GM06990 (cell line): ENCODE measurements at regions not wholly inside any gene's neighbourhood (a gene's known extent, or its start where the extent isn't known, plus 50 kb on each side); places are given as distances from the start of the nearest gene placed in this dataset.

Experiments used
- DNase-seq: peaks from one replicate; pipeline ENCODE4 v3.0.0-alpha.2; 2011; ENCODE audit not compliant: insufficient read length; ENCODE audit errors: extremely low read depth
- H3K27me3 ChIP-seq: replicated peaks from 2 replicates; pipeline ENCODE4 v1.6.0; 2011; ENCODE audit warnings: low read length; ENCODE audit not compliant: control insufficient read depth, insufficient read depth
- H3K36me3 ChIP-seq: 2 replicates; pipeline ENCODE4 v1.5.1; 2011; ENCODE audit warnings: low read length; ENCODE audit not compliant: control insufficient read depth, insufficient read depth
- H3K4me3 ChIP-seq: replicated peaks from 2 replicates; pipeline ENCODE4 v1.5.1; 2011; ENCODE audit warnings: low read depth, mild to moderate bottlenecking, control low read depth, low read length
- TF ChIP-seq, protein P1 (sequence below): IDR thresholded peaks from 2 replicates; pipeline ENCODE4 v1.5.1; 2011; ENCODE audit warnings: low read length, control low read depth, mild to moderate bottlenecking, inconsistent platforms; ENCODE audit not compliant: insufficient read depth, poor library complexity, severe bottlenecking

DNA sequence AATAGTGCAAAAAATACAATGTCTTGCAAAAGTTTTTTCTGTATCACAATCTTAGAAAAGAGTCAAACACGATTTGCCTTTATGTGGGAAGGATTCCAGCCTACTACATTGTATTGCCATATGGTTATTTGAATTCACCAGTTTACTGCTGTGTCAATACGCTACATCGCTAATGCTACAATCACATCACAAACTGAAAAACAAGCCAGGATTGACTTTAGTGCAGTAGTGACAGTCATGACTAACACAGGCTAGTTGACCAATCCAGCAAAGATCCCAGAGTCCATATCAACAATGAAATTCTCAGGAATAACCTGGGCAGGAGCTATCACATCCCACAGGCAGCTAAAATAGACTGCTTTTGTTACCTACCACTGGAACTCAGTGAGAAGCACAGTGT is 67.0 kb downstream of the IL12A start:
- Histone ChIP-seq H3K27me3 (no peaks in the 10 kb centered on the region), H3K4me3 (no peak overlapping the region), H3K36me3 (no peaks in the 10 kb centered on the region)
- no peak for DNase-seq
- TF ChIP-seq, protein P1, sequence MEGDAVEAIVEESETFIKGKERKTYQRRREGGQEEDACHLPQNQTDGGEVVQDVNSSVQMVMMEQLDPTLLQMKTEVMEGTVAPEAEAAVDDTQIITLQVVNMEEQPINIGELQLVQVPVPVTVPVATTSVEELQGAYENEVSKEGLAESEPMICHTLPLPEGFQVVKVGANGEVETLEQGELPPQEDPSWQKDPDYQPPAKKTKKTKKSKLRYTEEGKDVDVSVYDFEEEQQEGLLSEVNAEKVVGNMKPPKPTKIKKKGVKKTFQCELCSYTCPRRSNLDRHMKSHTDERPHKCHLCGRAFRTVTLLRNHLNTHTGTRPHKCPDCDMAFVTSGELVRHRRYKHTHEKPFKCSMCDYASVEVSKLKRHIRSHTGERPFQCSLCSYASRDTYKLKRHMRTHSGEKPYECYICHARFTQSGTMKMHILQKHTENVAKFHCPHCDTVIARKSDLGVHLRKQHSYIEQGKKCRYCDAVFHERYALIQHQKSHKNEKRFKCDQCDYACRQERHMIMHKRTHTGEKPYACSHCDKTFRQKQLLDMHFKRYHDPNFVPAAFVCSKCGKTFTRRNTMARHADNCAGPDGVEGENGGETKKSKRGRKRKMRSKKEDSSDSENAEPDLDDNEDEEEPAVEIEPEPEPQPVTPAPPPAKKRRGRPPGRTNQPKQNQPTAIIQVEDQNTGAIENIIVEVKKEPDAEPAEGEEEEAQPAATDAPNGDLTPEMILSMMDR: no peak

DNA sequence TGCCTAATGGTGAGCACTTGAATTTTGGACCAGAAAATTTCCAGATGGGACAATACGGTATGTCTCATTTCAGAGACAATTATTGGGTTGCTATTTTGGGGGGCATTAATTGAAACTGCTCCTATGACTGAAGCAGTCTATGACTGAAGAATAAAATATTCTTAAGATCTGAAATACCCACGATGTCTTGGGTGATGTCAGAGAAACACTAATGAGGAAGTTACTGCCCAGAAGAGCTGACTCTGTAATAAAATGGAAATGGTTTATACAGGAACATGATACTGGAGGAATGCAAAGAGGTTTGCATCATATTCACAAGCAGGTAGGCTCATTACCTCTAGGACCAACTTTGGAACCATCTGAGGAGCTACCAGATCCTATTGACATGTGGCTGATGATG is 68.7 kb downstream of the IL12A start:
- Histone ChIP-seq H3K36me3 (no peaks in the 10 kb centered on the region), H3K4me3 (no peak overlapping the region), H3K27me3 (no peaks in the 10 kb centered on the region)
- TF ChIP-seq, protein P1: no peak
- no peak for DNase-seq

DNA sequence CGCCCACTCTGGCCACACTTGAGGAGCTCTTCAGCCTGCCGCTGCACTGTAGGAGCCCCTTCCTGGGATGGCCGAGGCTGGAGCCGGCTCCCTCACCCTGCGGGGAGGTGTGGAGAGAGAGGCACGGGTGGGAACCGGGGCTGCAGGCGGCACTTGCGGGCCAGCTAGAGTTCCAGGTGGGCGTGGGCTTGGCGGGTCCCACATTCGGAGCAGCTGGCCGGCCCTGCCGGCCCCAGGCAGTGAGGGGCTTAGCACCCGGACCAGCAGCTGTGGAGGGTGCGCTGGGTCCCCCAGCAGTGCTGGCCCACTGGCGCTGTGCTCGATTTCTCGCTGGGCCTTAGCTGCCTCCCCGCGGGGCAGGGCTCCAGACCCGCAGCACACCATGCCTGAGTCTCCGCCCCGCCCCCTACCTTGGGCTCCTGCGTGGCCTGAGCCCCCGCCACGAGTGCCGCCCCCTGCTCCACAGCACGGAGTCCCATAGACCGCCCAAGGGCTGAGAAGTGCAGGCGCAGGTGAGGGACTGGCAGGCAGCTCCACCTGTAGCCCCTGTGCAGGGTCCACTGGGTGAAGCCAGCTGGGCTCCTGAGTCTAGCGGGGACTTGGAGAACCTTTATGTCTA is 71.9 kb downstream of the IL12A start:
- TF ChIP-seq, protein P1: no peak

DNA sequence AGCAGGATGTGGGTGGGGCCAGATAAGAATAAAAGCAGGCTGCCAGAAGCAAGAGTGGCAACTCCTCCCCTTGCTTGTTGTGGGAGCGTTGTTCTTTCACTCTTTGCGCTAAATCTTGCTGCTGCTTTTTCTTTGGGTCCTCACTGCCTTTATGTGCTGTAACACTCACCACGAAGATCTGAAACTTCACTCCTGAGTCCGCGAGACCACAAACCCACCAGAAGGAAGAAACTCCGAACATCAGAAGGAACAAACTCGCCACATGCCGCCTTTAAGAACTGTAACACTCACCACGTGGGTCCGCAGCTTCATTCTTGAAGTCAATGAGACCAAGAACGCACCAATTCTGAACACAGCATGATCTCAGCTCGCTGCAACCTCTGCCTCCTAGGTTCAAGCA is 72.9 kb downstream of the IL12A start:
- Histone ChIP-seq H3K4me3 (no peak overlapping the region), H3K27me3 (no peaks in the 10 kb centered on the region), H3K36me3 (no peaks in the 10 kb centered on the region)
- no peak for DNase-seq
- TF ChIP-seq, protein P1: no peak

More for the DNA sequence above, 71.9 kb downstream of the IL12A start:
- Histone ChIP-seq H3K27me3 (no peaks in the 10 kb centered on the region), H3K36me3 (no peaks in the 10 kb centered on the region), H3K4me3 (no peak overlapping the region)
- DNase-seq: no peak

DNA sequence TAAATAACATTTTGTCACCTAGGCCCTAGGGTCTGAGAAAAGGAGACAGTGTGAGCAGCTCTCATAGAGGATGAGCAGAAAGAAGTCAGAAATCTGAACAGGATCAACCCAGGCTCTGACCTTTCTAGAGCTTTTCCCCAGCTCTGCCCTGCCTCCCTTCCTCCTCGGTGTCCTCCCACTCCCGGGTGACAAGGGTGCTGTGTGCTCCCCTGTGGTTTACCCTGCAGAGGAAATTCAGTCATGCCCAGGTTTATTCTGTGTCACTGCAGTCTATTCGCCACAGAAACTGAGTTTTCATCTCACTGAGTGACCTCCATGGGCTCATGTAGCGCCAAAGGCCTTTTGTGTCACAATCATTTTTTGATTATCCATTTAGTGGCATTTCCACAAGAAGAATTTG is 76.6 kb downstream of the IL12A start:
- DNase-seq: no peak
- Histone ChIP-seq H3K27me3 (no peaks in the 10 kb centered on the region), H3K36me3 (no peaks in the 10 kb centered on the region), H3K4me3 (no peak overlapping the region)
- TF ChIP-seq, protein P1: no peak

DNA sequence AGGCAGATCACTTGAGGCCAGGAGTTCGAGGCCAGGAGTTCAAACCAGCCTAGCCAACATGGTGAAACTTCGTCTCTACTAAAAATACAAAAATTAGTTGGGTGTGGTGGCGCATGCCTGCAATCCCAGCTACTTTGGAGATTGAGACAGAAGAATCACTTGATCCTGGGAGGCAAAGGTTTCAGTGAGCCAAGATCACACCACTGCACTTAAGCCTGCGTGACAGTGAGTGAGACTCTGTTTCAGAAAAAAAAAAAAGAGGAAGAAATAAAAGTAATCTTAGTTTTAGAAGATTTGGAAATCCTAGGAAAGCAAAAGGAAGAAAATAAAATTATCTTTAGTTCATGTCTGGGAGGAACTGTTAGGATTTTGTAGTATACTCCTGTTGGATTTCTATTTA is 77.2 kb downstream of the IL12A start:
- H3K36me3 ChIP-seq: no peaks in the 10 kb centered on the region
- DNase-seq: no peak
- no peak overlapping the region for H3K4me3 ChIP-seq
- TF ChIP-seq, protein P1: no peak
- H3K27me3 ChIP-seq: no peaks in the 10 kb centered on the region
